BE2C (cell line): ENCODE measurements at regions not wholly inside any gene's neighbourhood (a gene's known extent, or its start where the extent isn't known, plus 50 kb on each side); places are given as distances from the start of the nearest gene placed in this dataset.

Experiments
- DNase-seq: peaks from one replicate; pipeline ENCODE4 v3.0.0-alpha.2; 2020
- H3K27me3 ChIP-seq: fragments of 250-450 bp; sonication (Bioruptor Pico); 2 replicates; pipeline ENCODE4 v1.5.1; 2020; ENCODE audit warnings: mild to moderate bottlenecking
- H3K36me3 ChIP-seq: fragments of 250-450 bp; sonication (Bioruptor Pico); 2 replicates; pipeline ENCODE4 v1.5.1; 2020; ENCODE audit warnings: mild to moderate bottlenecking
- H3K4me1 ChIP-seq: fragments of 250-450 bp; sonication (Bioruptor Pico); 2 replicates; pipeline ENCODE4 v1.5.1; 2020
- H3K4me3 ChIP-seq: 2 replicates; pipeline ENCODE4 v1.5.1; 2011; ENCODE audit warnings: low read depth, low read length
- H3K9me3 ChIP-seq: fragments of 250-450 bp; sonication (Bioruptor Pico); 2 replicates; pipeline ENCODE4 v1.5.1; 2020
- CTCF ChIP-seq: IDR thresholded peaks from 2 replicates; pipeline ENCODE4 v1.5.1; 2012; ENCODE audit warnings: mild to moderate bottlenecking, low read depth, low read length

GRCh38 chr2:30382995-30383394 is 64.1 kb upstream of the LCLAT1 start:
- Histone ChIP-seq H3K4me3 (no peak overlapping the region), H3K36me3 (no peaks in the 10 kb centered on the region), H3K9me3 (no peaks in the 10 kb centered on the region), H3K4me1 (no peaks in the 10 kb centered on the region), H3K27me3 (no peaks in the 10 kb centered on the region)
- DNase-seq = no peak
- no peak for TF ChIP-seq CTCF

- H3K36me3 ChIP-seq = no peaks in the 10 kb centered on the region
- no peak for TF ChIP-seq CTCF
- no peak overlapping the region for H3K4me3 ChIP-seq
- no peaks in the 10 kb centered on the region for H3K9me3 ChIP-seq
- no peak for DNase-seq
- H3K27me3 ChIP-seq = no peaks in the 10 kb centered on the region
- no peaks in the 10 kb centered on the region for H3K4me1 ChIP-seq
These were observed 61.7 kb upstream of the LCLAT1 start for GRCh38 chr2:30385327-30385726.

- Histone ChIP-seq H3K27me3 (no peaks in the 10 kb centered on the region), H3K9me3 (no peaks in the 10 kb centered on the region), H3K4me3 (no peak overlapping the region), H3K36me3 (no peaks in the 10 kb centered on the region), H3K4me1 (no peaks in the 10 kb centered on the region)
- TF ChIP-seq CTCF = no peak
- no peak for DNase-seq
These were observed 54.9 kb upstream of the LCLAT1 start for GRCh38 chr2:30392097-30392496.

- Histone ChIP-seq H3K36me3 (no peaks in the 10 kb centered on the region), H3K27me3 (no peaks in the 10 kb centered on the region), H3K4me3 (no peak overlapping the region), H3K4me1 (no peaks in the 10 kb centered on the region), H3K9me3 (no peaks in the 10 kb centered on the region)
- DNase-seq = no peak
- TF ChIP-seq CTCF = no peak
These were observed 53.5 kb upstream of the LCLAT1 start for GRCh38 chr2:30393510-30393909.

- no peak overlapping the region for H3K4me3 ChIP-seq
These were observed 53.0 kb upstream of the LCLAT1 start for GRCh38 chr2:30394096-30394495.

More at GRCh38 chr2:30394096-30394495, 53.0 kb upstream of the LCLAT1 start:
- TF ChIP-seq CTCF = no peak
- DNase-seq = no peak
- no peaks in the 10 kb centered on the region for H3K9me3 ChIP-seq
- no peaks in the 10 kb centered on the region for H3K4me1 ChIP-seq
- H3K27me3 ChIP-seq = no peaks in the 10 kb centered on the region
- no peaks in the 10 kb centered on the region for H3K36me3 ChIP-seq
